ENCODE measurements at regions not wholly inside any gene's neighbourhood (a gene's known extent, or its start where the extent isn't known, plus 50 kb on each side); places are given as distances from the start of the nearest gene placed in this dataset.

GRCh38 chr7:17681965-17682364 lies 258.3 kb downstream of the SNX13 start:
- no peak for DNase-seq (ENCODE audit: low read depth, low spot score)
- H3K4me3 ChIP-seq (ENCODE audit: low read depth, low read length), result no peak overlapping the region
- no peaks in the 10 kb centered on the region for H3K9me3 ChIP-seq (ENCODE audit: control insufficient read depth, insufficient read depth, low read length)
- ChIA-PET POLR2A (no interaction called here), CTCF (interaction anchor here (0.6 to 3.9 kb wide), 13 partner anchors 10 to 984 kb away, joined by 3 to 38 read pairs (median 4); no protein-coding TSS in a partner anchor)
- TF ChIP-seq, protein P1, sequence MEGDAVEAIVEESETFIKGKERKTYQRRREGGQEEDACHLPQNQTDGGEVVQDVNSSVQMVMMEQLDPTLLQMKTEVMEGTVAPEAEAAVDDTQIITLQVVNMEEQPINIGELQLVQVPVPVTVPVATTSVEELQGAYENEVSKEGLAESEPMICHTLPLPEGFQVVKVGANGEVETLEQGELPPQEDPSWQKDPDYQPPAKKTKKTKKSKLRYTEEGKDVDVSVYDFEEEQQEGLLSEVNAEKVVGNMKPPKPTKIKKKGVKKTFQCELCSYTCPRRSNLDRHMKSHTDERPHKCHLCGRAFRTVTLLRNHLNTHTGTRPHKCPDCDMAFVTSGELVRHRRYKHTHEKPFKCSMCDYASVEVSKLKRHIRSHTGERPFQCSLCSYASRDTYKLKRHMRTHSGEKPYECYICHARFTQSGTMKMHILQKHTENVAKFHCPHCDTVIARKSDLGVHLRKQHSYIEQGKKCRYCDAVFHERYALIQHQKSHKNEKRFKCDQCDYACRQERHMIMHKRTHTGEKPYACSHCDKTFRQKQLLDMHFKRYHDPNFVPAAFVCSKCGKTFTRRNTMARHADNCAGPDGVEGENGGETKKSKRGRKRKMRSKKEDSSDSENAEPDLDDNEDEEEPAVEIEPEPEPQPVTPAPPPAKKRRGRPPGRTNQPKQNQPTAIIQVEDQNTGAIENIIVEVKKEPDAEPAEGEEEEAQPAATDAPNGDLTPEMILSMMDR (IDR thresholded peaks at IDR 0.05; ENCODE audit: low read depth, low read length), result no peak
- no peak overlapping the region for H3K27ac ChIP-seq (ENCODE audit: low read depth, low read length)
- no peaks in the 10 kb centered on the region for H3K27me3 ChIP-seq (ENCODE audit: control insufficient read depth, insufficient read depth, low read length)

GRCh38 chr7:17682586-17682985 lies 257.7 kb downstream of the SNX13 start:
- no peak overlapping the region for H3K27ac ChIP-seq (ENCODE audit: low read depth, low read length)
- no peaks in the 10 kb centered on the region for H3K27me3 ChIP-seq (ENCODE audit: control insufficient read depth, insufficient read depth, low read length)
- no peak overlapping the region for H3K4me3 ChIP-seq (ENCODE audit: low read depth, low read length)
- no peak for DNase-seq (ENCODE audit: low read depth, low spot score)
- ChIA-PET CTCF (interaction anchor here (0.6 to 3.9 kb wide), 8 partner anchors 24 to 670 kb away, joined by 3 to 38 read pairs (median 4); no protein-coding TSS in a partner anchor), POLR2A (no interaction called here)
- TF ChIP-seq, protein P1 (IDR thresholded peaks at IDR 0.05; ENCODE audit: low read depth, low read length), result no peak
- H3K9me3 ChIP-seq (ENCODE audit: control insufficient read depth, insufficient read depth, low read length), result no peaks in the 10 kb centered on the region

- H3K27ac ChIP-seq (ENCODE audit: low read depth, low read length), result no peak overlapping the region
- no peaks in the 10 kb centered on the region for H3K27me3 ChIP-seq (ENCODE audit: control insufficient read depth, insufficient read depth, low read length)
- CTCF ChIA-PET, result no interaction called here
- POLR2A ChIA-PET, result no interaction called here
- TF ChIP-seq, protein P1 (IDR thresholded peaks at IDR 0.05; ENCODE audit: low read depth, low read length), result no peak
- H3K4me3 ChIP-seq (ENCODE audit: low read depth, low read length), result no peak overlapping the region
- H3K9me3 ChIP-seq (ENCODE audit: control insufficient read depth, insufficient read depth, low read length), result peaks cover 3% of the 10 kb centered on the region; the same call in 1 of the 2 replicates
- no peak for DNase-seq (ENCODE audit: low read depth, low spot score)
Measured at GRCh38 chr7:17685141-17685540, 255.2 kb downstream of the SNX13 start.

DNA sequence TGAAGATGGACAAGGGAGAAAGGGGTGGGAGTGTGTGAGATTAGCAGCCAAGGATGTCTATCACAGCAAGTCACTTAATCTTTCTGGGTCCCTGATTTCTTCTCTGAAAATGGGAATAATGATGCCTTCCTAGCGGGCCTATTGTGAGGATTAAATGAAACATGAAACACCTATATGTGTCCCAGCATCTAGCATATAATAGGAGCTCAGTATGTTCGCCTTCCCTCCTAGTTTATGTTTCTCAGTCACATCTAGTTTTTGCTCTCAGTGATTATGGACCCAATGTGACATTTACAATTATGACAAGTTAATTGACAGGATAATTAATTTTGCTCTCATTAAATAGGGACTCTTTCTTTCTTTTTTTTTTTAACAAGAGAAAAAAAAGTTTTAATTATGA lies 252.9 kb downstream of the SNX13 start:
- DNase-seq (ENCODE audit: low read depth, low spot score), result no peak
- H3K27ac ChIP-seq (ENCODE audit: low read depth, low read length), result no peak overlapping the region
- H3K9me3 ChIP-seq (ENCODE audit: control insufficient read depth, insufficient read depth, low read length), result peaks cover 3% of the 10 kb centered on the region; the same call in 1 of the 2 replicates
- H3K27me3 ChIP-seq (ENCODE audit: control insufficient read depth, insufficient read depth, low read length), result no peaks in the 10 kb centered on the region
- POLR2A ChIA-PET, result no interaction called here
- TF ChIP-seq, protein P1 (IDR thresholded peaks at IDR 0.05; ENCODE audit: low read depth, low read length), result no peak
- CTCF ChIA-PET, result no interaction called here
- H3K4me3 ChIP-seq (ENCODE audit: low read depth, low read length), result no peak overlapping the region

DNA sequence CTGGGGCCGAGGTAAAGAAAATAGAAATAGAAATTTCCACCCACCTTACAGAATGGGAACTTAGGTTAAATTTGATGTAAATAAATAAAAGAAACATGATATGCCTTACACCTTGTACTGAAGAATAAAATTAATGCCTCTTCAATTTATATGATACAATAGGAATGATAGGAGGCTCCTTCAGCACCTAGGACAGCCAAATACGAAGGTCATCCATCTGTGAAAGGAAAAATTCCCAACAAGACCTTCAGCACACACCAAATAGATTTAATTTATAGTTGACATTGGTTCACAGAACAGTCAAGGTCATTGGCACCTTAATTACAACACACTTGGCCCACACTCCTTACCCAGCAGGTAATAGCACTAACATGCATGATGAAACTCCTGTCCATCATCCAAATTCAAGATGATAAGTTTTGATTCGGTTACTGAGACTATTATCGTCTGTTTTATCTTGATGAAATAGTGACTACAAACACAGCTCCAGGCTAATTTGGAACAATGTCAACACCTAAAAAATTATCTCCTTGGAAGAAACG lies 250.9 kb downstream of the SNX13 start:
- H3K4me3 ChIP-seq (ENCODE audit: low read depth, low read length), result no peak overlapping the region
- TF ChIP-seq, protein P1 (IDR thresholded peaks at IDR 0.05; ENCODE audit: low read depth, low read length), result no peak
- peaks cover 3% of the 10 kb centered on the region; the same call in 1 of the 2 replicates for H3K9me3 ChIP-seq (ENCODE audit: control insufficient read depth, insufficient read depth, low read length)
- no peaks in the 10 kb centered on the region for H3K27me3 ChIP-seq (ENCODE audit: control insufficient read depth, insufficient read depth, low read length)
- no peak overlapping the region for H3K27ac ChIP-seq (ENCODE audit: low read depth, low read length)
- ChIA-PET POLR2A (no interaction called here), CTCF (interaction anchor here (0.7 to 2.4 kb wide), 2 partner anchors 8 to 99 kb away, joined by 3 to 10 read pairs; no protein-coding TSS in a partner anchor)
- DNase-seq (ENCODE audit: low read depth, low spot score), result no peak
